ENCODE measurements at regions not wholly inside any gene's neighbourhood (a gene's known extent, or its start where the extent isn't known, plus 50 kb on each side); places are given as distances from the start of the nearest gene placed in this dataset.

- no peak for TF ChIP-seq POLR2A (IDR thresholded peaks at IDR 0.05)
- TF ChIP-seq CTCF (IDR thresholded peaks at IDR 0.05), result no peak
These were observed 800.2 kb downstream of the KCNJ2 start for GRCh38 chr17:70969521-70970034.
